ENCODE measurements at regions not wholly inside any gene's neighbourhood (a gene's known extent, or its start where the extent isn't known, plus 50 kb on each side); places are given as distances from the start of the nearest gene placed in this dataset.
A peak's percentile ranks its signal among the peaks of the same experiment; 100 is the strongest.

DNA sequence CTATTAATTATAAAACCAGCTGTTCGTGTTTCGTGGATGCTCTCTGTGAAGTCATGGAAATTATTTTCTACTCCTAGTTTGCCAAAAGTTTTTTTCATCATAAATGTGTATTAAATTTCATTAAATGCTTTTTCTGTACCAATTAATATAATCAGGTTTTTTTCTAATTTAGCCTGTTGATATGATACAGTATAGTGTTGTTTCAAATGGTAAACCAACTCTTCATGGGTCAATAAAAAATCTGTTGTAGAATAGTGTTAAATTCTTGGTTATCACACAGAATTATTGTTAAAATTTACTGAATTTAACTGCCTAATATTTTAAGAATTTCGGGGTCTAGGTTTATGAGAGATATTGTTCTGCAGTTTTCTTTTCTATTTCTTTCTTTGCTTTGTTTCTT lies 505.9 kb upstream of the MANEA start:
- Histone ChIP-seq H3K27ac (ENCODE audit: low read length) (no peak overlapping the region), H3K79me2 (ENCODE audit: low read length) (no peaks in the 10 kb centered on the region)

DNA sequence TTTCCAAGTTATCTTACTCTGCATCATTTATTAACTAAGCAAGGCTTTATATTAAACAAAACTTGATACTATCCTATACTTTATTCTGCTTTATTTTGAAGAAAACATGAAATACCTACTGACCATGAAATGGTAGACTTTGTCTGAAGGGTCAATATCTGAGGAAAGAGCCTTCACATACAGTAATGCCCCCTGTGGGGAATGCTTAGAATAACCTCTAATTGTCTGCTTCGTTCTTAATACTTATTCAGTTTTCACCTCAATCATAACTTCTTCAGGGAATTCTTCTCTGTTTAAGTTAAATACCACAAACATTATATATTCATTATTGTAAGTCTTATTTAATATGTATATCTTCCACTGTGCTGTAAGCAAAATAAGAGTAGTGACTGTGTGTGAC lies 498.9 kb upstream of the MANEA start:
- Histone ChIP-seq H3K36me3 (ENCODE audit: insufficient read depth, low read length) (no peaks in the 10 kb centered on the region), H2AFZ (ENCODE audit: low read length) (no peak overlapping the region), H3K4me1 (ENCODE audit: low read length) (no peaks in the 10 kb centered on the region), H3K79me2 (ENCODE audit: low read length) (no peaks in the 10 kb centered on the region), H3K9me3 (ENCODE audit: low read length) (no peaks in the 10 kb centered on the region), H3K27ac (ENCODE audit: low read length) (no peak overlapping the region), H3K4me2 (ENCODE audit: low read depth, low read length, poor library complexity, severe bottlenecking) (no peak overlapping the region), H4K20me1 (ENCODE audit: insufficient read depth, low read depth, low read length) (no peaks in the 10 kb centered on the region), H3K9me2 (replicated peaks; ENCODE audit: insufficient read depth, low read length) (no peaks in the 10 kb centered on the region), H3K4me3 (ENCODE audit: low read length) (no peak overlapping the region), H3K27me3 (ENCODE audit: low read length) (no peaks in the 10 kb centered on the region), H3K9ac (ENCODE audit: low read length) (no peak overlapping the region)
- DNase-seq = no peak

More for the DNA sequence above, 505.9 kb upstream of the MANEA start:
- H3K4me3 ChIP-seq (ENCODE audit: low read length) = no peak overlapping the region
- H3K4me2 ChIP-seq (ENCODE audit: low read depth, low read length, poor library complexity, severe bottlenecking) = no peak overlapping the region
- no peaks in the 10 kb centered on the region for H4K20me1 ChIP-seq (ENCODE audit: insufficient read depth, low read depth, low read length)
- H3K4me1 ChIP-seq (ENCODE audit: low read length) = no peaks in the 10 kb centered on the region
- no peaks in the 10 kb centered on the region for H3K9me2 ChIP-seq (replicated peaks; ENCODE audit: insufficient read depth, low read length)
- no peaks in the 10 kb centered on the region for H3K27me3 ChIP-seq (ENCODE audit: low read length)
- H3K9me3 ChIP-seq (ENCODE audit: low read length) = no peaks in the 10 kb centered on the region
- no peak overlapping the region for H2AFZ ChIP-seq (ENCODE audit: low read length)
- H3K36me3 ChIP-seq (ENCODE audit: insufficient read depth, low read length) = no peaks in the 10 kb centered on the region
- DNase-seq = no peak
- H3K9ac ChIP-seq (ENCODE audit: low read length) = no peak overlapping the region

DNA sequence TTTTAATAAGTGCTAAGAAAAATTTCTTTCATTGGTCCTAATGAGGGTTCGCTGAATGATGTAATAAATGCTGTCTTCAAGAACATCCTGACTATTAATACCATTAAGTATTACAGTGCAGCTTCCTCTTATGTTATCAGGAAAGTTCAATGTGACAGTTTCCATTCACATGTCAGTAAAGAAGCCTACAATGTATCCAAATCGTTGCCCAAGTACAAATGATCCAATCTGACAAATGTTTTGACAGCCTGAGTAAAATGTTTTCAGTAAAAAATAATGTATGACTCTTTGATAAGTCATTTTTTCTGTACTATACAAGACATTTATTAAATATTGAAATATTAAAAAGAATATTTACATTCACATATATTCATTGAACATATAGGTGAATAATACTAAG lies 496.1 kb upstream of the MANEA start:
- Histone ChIP-seq H3K9me3 (ENCODE audit: low read length) (no peaks in the 10 kb centered on the region), H3K9ac (ENCODE audit: low read length) (no peak overlapping the region), H3K27ac (ENCODE audit: low read length) (no peak overlapping the region), H3K9me2 (replicated peaks; ENCODE audit: insufficient read depth, low read length) (no peaks in the 10 kb centered on the region), H3K4me2 (ENCODE audit: low read depth, low read length, poor library complexity, severe bottlenecking) (no peak overlapping the region), H3K36me3 (ENCODE audit: insufficient read depth, low read length) (no peaks in the 10 kb centered on the region), H4K20me1 (ENCODE audit: insufficient read depth, low read depth, low read length) (no peaks in the 10 kb centered on the region), H2AFZ (ENCODE audit: low read length) (no peak overlapping the region), H3K4me1 (ENCODE audit: low read length) (no peaks in the 10 kb centered on the region), H3K79me2 (ENCODE audit: low read length) (no peaks in the 10 kb centered on the region), H3K27me3 (ENCODE audit: low read length) (no peaks in the 10 kb centered on the region), H3K4me3 (ENCODE audit: low read length) (no peak overlapping the region)
- DNase-seq = no peak

DNA sequence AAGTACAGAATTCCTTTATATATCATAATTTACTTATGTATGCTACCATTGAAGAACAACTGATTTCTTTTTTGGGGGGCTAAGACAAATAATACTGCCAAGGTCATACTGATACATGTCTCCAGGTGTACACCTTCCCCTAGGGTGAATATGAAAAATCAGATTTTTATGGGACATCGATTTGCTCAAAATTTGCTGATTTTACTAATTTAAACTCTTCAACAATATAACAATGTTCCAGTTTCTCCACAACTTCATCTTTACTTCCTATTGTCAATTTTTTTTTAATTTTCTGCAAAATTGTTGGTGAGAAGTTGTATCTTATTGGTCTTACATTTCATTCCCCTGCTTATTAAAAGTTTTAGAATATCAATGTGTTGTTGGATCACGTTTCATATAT lies 495.4 kb upstream of the MANEA start:
- H3K4me1 ChIP-seq (ENCODE audit: low read length) = no peaks in the 10 kb centered on the region
- no peaks in the 10 kb centered on the region for H4K20me1 ChIP-seq (ENCODE audit: insufficient read depth, low read depth, low read length)
- no peak overlapping the region for H3K27ac ChIP-seq (ENCODE audit: low read length)
- no peak overlapping the region for H3K4me3 ChIP-seq (ENCODE audit: low read length)
- H3K4me2 ChIP-seq (ENCODE audit: low read depth, low read length, poor library complexity, severe bottlenecking) = no peak overlapping the region
- no peaks in the 10 kb centered on the region for H3K79me2 ChIP-seq (ENCODE audit: low read length)
- H3K9ac ChIP-seq (ENCODE audit: low read length) = no peak overlapping the region
- H3K36me3 ChIP-seq (ENCODE audit: insufficient read depth, low read length) = no peaks in the 10 kb centered on the region
- no peak overlapping the region for H2AFZ ChIP-seq (ENCODE audit: low read length)
- DNase-seq = no peak
- H3K27me3 ChIP-seq (ENCODE audit: low read length) = no peaks in the 10 kb centered on the region
- no peaks in the 10 kb centered on the region for H3K9me3 ChIP-seq (ENCODE audit: low read length)
- no peaks in the 10 kb centered on the region for H3K9me2 ChIP-seq (replicated peaks; ENCODE audit: insufficient read depth, low read length)

DNA sequence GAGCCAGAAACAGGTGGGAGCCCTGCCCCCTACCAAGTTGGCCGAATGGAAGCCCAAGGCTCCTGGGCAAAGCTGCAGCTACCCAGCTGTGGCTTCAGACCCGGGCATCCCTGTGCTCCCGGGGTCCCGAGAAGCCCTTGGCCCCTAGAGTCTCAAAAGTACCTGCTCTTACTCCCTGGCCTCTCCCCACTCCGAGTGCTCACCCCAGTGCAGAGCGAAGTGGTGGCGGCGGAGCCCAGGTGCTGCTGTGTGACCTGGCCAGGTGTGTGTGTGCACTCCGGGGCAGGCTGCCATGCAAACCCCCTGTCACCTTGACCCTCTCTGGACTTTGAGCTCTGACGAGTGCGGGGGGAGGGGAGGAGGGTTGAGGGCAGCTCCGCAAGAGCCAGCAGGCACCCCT lies 493.8 kb upstream of the MANEA start:
- Histone ChIP-seq H4K20me1 (ENCODE audit: insufficient read depth, low read depth, low read length) (no peaks in the 10 kb centered on the region), H3K79me2 (ENCODE audit: low read length) (no peaks in the 10 kb centered on the region), H3K9me3 (ENCODE audit: low read length) (no peaks in the 10 kb centered on the region), H2AFZ (ENCODE audit: low read length) (no peak overlapping the region), H3K9ac (ENCODE audit: low read length) (no peak overlapping the region), H3K36me3 (ENCODE audit: insufficient read depth, low read length) (no peaks in the 10 kb centered on the region), H3K27me3 (ENCODE audit: low read length) (no peaks in the 10 kb centered on the region), H3K4me2 (ENCODE audit: low read depth, low read length, poor library complexity, severe bottlenecking) (no peak overlapping the region), H3K4me1 (ENCODE audit: low read length) (no peaks in the 10 kb centered on the region), H3K4me3 (ENCODE audit: low read length) (no peak overlapping the region), H3K27ac (ENCODE audit: low read length) (no peak overlapping the region), H3K9me2 (replicated peaks; ENCODE audit: insufficient read depth, low read length) (no peaks in the 10 kb centered on the region)
- no peak for DNase-seq

DNA sequence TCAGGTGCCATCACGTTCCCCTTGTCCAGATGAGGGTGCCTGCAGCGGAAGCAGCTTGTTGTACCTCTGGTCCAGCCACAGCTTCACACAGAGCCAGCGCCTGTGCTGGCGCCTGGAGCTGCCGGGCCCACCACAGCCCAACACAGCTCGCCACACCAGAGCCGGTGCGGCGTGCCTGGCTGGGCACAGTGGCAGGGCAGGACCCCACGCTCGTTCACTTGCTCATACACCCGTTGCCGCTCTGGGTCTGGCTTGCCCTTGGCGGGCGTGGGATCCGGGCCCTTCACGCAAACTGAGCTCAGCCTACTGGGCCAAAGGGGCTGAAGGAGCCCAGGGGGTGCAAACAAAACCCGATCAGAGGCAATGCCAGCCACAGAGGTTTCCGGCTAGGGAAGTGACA lies 492.5 kb upstream of the MANEA start:
- no peaks in the 10 kb centered on the region for H3K9me3 ChIP-seq (ENCODE audit: low read length)
- no peaks in the 10 kb centered on the region for H4K20me1 ChIP-seq (ENCODE audit: insufficient read depth, low read depth, low read length)
- no peak overlapping the region for H3K27ac ChIP-seq (ENCODE audit: low read length)
- no peak for DNase-seq
- H3K4me1 ChIP-seq (ENCODE audit: low read length) = no peaks in the 10 kb centered on the region
- no peak overlapping the region for H3K4me3 ChIP-seq (ENCODE audit: low read length)
- no peak overlapping the region for H3K9ac ChIP-seq (ENCODE audit: low read length)
- no peak overlapping the region for H2AFZ ChIP-seq (ENCODE audit: low read length)
- no peaks in the 10 kb centered on the region for H3K9me2 ChIP-seq (replicated peaks; ENCODE audit: insufficient read depth, low read length)
- H3K36me3 ChIP-seq (ENCODE audit: insufficient read depth, low read length) = no peaks in the 10 kb centered on the region
- no peaks in the 10 kb centered on the region for H3K79me2 ChIP-seq (ENCODE audit: low read length)
- no peak overlapping the region for H3K4me2 ChIP-seq (ENCODE audit: low read depth, low read length, poor library complexity, severe bottlenecking)
- H3K27me3 ChIP-seq (ENCODE audit: low read length) = no peaks in the 10 kb centered on the region

DNA sequence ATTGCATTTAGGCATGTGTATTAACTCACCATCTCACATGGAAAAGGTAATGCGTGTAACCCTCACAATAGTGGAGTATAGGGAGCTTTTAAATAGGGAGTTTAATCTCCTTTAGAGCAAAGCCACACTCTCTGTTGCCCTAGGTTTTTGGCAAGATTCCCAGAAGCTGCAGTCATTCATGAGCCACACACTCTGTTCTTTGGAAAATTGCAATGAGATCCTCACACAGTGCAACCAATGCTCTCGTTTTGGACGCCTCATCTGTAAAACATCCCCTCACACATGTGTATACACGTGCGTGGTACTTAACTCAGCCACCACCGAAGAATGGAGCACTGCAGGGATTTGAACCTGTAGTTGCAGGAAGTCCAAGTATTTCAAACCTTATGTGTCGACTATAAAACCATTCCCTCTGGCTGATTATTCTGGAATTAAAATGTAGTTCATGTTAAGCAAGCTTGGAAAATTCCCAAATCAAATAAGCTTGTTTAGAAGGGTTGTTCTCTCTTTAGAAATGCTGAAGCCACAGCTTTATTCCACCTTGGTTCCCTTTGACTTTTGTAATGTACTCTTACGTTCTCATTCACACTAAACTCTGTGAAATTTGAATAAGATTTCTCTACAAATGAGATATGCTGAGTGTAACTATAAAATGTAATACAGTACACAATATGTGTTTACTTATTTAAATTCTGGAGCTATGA lies 489.8 kb upstream of the MANEA start:
- Histone ChIP-seq H4K20me1 (ENCODE audit: insufficient read depth, low read depth, low read length) (no peaks in the 10 kb centered on the region), H3K4me1 (ENCODE audit: low read length) (no peaks in the 10 kb centered on the region), H2AFZ (ENCODE audit: low read length) (no peak overlapping the region), H3K36me3 (ENCODE audit: insufficient read depth, low read length) (no peaks in the 10 kb centered on the region), H3K4me3 (ENCODE audit: low read length) (no peak overlapping the region), H3K27ac (ENCODE audit: low read length) (no peak overlapping the region), H3K4me2 (ENCODE audit: low read depth, low read length, poor library complexity, severe bottlenecking) (no peak overlapping the region), H3K9me2 (replicated peaks; ENCODE audit: insufficient read depth, low read length) (no peaks in the 10 kb centered on the region), H3K9ac (ENCODE audit: low read length) (no peak overlapping the region), H3K9me3 (ENCODE audit: low read length) (no peaks in the 10 kb centered on the region), H3K79me2 (ENCODE audit: low read length) (no peaks in the 10 kb centered on the region), H3K27me3 (ENCODE audit: low read length) (no peaks in the 10 kb centered on the region)
- DNase-seq = no peak

DNA sequence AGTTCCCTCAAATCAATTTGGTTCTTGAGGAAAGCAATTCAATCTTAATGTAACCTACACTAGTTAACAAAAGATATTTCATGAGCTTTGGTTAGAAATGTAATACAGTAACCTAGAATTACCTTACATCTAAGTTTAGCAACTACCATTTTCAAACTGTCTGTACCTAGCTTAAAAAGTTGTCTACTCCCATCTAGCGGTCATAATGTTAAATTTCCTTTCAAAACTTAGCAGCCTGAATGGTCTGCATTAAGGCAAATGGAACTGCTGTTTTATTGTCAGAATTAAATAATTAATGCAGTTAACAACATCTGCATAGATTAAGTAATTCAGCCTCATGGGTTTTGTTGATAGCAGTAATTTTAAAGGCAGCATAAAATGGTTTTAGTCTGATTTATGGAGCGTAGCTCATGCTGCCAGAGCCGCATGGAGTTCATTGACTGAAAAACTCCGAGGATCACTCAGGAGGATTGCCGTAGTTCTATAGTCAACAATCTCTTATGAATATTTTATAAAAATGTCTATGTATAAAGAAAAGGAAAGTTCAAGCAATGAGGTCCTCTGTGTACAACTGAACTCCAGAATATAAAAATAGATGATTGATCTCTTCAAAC lies 485.4 kb upstream of the MANEA start:
- Histone ChIP-seq H3K27ac (ENCODE audit: low read length) (no peak overlapping the region), H3K27me3 (ENCODE audit: low read length) (no peaks in the 10 kb centered on the region), H3K4me1 (ENCODE audit: low read length) (no peaks in the 10 kb centered on the region), H3K36me3 (ENCODE audit: insufficient read depth, low read length) (no peaks in the 10 kb centered on the region), H3K4me3 (ENCODE audit: low read length) (no peak overlapping the region), H3K9me2 (replicated peaks; ENCODE audit: insufficient read depth, low read length) (no peaks in the 10 kb centered on the region), H3K79me2 (ENCODE audit: low read length) (no peaks in the 10 kb centered on the region), H4K20me1 (ENCODE audit: insufficient read depth, low read depth, low read length) (no peaks in the 10 kb centered on the region), H3K9ac (ENCODE audit: low read length) (no peak overlapping the region), H2AFZ (ENCODE audit: low read length) (no peak overlapping the region), H3K9me3 (ENCODE audit: low read length) (no peaks in the 10 kb centered on the region), H3K4me2 (ENCODE audit: low read depth, low read length, poor library complexity, severe bottlenecking) (no peak overlapping the region)
- peak; percentile 85 for DNase-seq

All from Karpas-422 (cell line).